Stimulated activated CD4-positive, alpha-beta T cell treated with anti-CD3 and anti-CD28 coated beads, Interleukin-2, amount 100 ng/mL, for 24 hours (primary cell): ENCODE measurements at regions not wholly inside any gene's neighbourhood (a gene's known extent, or its start where the extent isn't known, plus 50 kb on each side); places are given as distances from the start of the nearest gene placed in this dataset.

Experiments used
- DNase-seq, 2 donors: peaks; one replicate each; pipeline ENCODE4 v3.0.0-alpha.2; 2020

DNA sequence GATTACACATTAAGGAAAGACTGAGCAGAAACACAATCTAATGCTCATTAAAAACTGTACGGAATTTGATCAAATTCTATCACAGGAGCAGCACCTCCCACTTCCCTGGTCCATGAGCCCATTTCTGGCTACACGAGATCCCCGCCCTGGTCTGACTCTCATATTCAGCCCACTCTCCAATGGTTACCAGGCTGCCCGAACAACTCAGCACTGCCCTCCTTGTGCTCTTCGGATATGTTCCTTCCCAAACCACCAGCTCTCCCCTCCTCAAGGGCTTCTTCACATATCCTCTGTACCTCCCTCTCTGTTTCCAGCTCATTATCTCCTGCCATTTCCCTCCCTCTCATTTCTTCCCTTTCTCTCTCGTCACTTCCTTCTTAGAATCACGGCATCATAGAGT is 180.5 kb downstream of the RSL24D1 start:
- no peak for DNase-seq

DNA sequence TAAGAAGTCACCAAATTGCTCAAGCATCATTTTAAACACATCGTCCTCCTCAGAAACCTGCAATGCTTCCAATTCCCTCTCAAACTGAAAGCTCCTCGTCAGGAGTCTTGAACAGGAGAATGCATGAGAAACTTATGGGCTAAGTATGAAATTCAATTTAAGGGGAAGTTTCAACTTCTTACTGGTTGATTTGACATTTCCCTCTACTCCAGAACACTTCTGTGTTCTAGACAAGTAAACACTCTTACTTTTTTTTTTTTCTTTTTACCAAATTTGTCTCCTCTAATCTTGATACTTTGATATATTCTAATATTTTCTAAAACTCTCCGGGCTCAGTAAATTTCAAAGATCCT is 181.7 kb downstream of the RSL24D1 start:
- no peak for DNase-seq

DNA sequence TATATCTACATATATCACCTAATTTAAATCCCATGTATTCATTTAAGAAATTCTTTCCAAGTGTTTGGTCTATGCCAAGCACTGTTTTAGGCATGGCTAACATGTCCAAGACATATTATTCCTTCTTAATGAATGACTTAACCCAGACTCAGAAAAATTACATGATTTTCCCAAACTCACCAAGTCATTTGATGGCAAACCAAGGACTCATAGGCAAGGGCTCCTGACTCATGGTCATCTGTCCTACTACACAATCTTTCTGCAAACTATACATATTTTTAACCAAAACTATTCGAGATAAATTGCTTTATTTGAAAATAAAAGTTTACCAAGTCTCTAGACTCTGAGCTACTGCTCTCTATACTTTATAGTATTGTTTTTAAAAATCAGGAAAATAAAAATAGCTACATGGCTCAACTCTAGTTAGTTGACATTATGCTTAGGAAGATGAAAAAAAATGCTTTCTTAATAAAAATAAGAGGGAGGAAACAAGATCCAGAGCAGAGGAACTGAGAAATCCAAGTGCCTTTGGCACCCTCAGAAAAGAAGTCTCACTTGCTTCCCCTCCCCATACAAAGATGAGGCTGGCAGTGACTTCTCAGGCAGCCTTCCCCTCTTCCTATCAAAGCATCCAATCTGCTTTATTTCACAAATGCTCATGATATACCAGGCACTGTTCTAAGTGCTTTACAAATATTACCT is 182.2 kb downstream of the RSL24D1 start:
- DNase-seq: no peak

DNA sequence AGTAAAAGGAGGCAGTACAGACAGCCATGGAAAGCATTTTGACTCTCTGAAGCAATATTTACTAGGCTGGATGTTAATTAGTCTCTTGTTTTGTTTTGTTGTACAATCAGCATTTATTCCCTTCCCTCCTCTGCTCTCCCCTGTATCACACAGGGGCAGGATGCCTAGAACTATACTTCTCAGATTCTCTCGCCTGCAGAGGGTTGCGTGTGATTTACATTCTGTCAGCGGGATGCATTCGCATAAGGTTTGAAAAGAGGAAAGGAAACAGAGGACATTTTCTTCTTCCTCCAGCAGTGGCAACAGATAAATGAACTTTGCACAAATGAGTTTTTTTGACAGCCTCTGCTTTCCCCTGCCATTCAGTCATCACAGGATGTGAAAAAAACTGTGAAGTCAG is 188.3 kb downstream of the RSL24D1 start:
- no peak for DNase-seq

DNA sequence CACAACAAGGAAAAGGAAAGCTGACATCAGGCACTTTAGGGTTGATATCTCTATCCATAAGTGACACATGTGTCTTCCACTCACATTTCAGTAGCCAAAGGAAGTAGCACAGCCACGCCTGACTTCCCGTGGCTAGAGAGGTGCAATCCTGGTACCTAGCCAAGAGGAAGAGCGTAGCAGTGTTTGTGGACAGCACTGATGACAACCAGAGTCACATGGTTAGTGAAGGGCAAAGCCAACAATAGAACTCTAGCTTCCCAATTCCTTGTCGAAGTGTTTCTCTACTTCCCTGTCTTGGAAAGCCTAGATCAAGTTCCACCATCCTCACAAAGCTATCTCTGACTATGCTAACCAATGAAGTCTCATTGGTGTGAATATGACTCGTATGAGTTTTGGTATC is 189.2 kb downstream of the RSL24D1 start:
- no peak for DNase-seq

DNA sequence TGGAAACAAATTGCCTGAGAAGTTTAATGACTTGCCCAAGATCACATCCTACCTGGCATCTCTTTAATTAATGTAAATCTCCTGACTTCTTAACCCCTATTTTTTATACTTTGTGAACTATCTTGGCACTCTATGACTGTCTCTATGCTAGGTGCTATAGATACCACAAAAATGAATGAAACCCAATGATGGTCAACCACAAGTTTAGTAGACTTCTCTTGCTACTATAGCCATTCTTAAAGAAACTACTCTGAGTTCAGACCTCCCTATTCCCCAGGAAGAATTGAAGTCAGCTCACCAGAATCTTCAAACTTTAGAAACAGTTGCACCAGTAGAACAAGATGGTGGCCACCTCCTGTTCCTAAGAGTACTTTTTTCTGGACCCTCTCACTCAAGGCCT is 191.1 kb downstream of the RSL24D1 start:
- DNase-seq: no peak

DNA sequence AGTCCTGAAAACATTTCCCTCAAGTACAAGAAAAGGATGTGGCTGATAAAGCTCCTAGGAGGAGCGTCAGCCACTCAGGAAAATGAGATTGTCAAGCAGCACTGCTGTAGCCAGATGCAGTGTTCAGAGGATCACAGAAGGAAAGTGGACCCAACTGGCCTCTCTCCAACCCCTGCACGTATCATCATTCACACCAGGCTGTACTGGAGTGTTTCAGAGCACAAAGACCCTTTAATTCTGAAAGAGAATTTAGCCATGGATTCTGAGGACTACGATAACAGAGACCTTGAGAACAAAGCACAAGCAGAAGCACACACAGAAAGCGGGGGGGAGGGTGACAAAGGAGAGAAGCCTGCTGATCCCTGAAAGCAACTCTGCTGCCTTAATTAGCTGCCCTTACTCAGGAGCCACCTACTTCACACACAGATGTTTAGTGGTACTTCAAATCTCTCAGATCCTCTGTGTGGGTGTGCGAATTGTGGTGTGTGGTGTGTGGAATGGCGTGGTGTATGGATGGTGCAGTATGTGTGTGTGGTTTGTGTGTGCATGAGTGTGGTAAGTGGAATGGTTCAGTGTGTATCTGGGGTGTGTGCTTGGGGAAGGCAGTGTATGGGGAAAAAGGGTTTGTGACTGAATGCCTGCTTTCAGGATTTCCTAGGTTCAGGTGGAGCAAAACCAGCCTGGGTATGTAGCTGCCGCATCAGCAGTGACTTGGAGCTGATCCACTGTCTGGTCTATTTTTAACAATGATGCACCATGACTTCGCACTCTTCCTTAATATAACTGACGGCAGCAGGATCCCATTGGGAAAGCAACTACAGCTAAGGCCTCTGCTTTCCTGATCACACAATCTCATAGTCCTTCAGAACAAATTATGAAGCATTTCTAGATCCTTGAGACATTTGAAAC is 192.5 kb downstream of the RSL24D1 start:
- DNase-seq: no peak

DNA sequence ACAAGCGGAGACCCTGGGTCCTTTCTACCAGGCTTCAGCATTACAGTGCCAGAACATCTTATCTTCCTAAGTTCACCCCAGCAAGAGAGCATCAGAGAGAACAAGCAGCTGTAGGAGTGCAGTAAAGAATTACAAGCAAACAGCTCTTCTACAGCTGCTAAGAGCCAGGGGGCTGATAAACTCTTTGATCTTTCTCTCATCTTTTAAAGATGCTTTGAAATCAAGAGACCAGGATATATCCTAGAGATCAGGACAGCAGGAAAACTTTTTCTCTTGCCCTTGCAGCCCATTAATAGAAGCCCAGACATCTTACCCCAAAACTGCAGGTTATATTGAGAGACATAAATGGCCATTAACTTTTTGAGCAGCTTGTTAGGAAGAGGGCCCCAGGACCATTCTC is 198.1 kb downstream of the RSL24D1 start:
- no peak for DNase-seq

DNA sequence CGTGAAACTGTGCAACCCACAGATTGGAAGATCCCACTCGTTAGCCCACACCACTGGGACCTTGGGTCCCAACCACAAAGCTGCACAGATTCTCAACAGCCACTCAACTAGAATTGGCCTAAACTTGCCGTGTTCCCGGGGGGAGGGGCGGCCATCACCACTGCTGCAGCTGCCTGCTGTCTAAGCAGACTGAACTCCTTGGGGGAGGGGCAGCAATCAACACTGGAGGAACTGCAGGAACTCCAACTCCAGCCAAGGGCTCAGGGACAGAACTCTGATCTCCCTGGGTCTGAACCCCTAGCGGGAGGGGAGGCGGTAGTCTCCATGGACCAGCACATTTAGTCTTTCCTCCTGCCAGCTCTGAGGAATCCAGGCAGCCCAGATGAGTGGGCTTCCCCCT is 205.9 kb downstream of the RSL24D1 start:
- no peak for DNase-seq

DNA sequence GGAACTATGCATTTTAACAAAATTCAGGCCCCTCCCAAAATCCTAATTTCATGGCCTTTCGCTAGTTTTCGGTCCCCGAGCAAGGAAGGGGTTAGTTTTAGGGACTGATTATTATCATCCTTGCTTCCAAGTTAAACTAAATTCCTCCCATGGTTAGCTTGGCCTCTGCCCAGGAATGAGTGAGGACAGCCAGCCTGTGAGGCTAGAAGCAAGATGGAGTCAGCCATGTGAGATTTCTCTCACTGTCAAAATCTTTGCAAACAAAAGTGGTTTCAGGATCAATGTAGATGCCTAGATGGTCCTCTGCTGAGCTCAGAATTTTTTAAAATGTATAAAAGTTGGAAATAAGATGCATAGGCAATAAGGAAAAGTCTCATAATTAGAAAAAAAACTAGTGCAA is 208.9 kb downstream of the RSL24D1 start:
- no peak for DNase-seq

DNA sequence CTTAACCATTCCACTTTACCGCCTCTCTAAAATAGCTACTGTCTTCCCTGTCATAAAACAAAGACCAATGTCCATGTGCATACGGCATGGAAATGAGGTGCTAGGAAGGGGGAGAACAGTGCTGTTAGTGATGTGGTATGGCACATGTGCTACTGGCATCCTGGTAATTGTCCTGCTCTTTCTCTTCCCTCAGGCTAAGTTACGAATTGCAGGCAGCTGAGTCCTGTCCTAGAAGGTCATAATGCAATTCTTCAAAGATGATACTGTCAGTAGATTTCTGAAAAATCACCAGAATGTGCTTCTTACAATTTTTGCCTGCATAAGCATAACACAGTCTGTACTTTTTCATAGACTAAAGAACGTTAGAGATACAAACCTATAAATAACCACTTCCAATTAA is 216.8 kb downstream of the RSL24D1 start:
- no peak for DNase-seq

DNA sequence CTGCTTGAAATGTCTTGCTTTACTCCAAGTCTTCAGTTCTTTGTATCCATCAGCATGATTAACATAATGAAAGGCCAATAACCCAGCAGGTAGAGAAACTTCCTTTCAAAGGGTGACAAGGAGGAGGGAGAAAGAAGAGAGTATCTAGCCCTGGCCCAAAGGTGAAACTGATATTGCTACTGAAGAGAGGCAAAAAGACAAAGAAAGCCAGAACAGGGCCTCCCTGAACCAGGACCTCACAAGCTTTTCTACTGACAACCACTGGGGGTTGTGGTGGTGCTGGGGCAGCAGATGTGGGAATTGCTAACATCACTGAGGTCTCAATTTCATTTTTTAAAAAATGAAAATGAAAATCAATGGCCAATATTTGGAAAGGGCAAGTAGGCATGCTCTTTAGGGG is 234.1 kb downstream of the RSL24D1 start:
- DNase-seq: no peak

DNA sequence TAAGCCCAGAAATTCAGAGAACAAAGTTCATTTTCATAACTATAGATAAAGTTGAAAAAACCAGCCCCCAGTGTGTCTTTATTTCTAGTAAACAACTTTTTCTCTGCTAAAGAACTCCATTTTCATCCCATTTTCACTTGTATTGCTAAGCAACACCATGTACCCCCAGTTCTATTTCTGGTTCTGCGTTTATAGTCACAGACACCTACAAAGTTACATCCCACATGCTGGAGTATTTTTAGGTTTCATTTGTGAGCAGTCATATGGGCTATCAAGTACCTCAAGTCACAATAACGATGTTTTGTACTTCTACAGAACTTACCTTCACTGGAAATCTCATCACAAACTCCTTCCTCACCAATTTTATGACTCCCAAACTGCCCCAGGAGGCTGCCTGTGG is 236.5 kb downstream of the RSL24D1 start:
- DNase-seq: no peak

DNA sequence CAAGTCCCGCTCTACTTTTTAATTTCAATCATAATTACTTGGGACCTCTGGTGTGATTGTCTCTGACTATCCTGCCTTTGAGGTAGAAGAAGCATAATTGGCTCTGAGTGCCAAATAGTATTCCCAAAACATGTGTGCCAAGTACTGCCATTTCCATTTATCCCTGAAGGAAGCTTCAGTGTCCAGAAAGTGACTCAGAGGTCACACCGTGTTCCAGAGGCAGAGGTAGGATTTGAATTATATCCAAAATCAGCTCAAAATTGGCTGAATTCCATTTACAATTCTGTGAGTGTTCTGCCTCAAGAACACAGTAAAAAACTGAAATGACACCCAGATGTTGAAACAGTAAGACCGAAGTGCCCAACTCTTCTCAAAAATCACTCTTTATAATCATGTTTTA is 255.3 kb downstream of the RSL24D1 start:
- DNase-seq: no peak

DNA sequence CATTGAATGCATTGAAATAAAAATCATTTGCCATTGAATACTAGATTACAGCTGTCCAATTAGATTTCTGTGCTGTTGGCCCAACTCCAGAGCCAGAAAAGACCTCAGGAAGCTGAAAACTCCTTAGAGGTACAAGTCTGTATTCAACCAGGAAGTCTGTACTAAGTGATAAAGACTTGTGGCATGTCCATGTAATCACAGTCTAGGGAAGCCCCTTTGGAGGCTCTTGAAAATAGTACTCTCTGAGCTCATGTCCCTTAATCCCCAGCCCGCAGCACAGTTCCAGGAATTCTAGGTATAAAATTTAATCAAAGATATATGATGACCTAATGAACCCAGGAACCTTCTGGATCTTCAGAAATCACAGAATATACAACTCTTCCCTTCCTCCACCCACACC is 279.4 kb downstream of the RSL24D1 start:
- no peak for DNase-seq

DNA sequence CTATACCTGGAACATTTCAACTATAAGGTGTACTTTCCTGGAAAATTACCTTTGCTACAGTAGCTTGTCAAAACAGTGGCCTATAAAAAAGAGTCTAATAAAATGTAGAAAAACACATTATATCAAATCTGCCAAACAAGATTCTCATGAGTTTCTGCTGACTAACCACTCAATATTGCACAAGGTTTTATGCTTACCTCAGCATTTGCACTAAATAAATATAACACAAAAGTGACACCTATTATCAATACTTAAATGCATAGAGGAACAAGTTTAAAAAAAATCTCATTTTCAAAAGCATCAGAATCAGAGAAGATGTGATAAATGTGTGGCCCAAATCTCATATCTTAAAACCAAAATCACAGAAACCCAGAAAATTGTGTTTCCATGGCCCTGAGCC is 281.4 kb downstream of the RSL24D1 start:
- DNase-seq: no peak

DNA sequence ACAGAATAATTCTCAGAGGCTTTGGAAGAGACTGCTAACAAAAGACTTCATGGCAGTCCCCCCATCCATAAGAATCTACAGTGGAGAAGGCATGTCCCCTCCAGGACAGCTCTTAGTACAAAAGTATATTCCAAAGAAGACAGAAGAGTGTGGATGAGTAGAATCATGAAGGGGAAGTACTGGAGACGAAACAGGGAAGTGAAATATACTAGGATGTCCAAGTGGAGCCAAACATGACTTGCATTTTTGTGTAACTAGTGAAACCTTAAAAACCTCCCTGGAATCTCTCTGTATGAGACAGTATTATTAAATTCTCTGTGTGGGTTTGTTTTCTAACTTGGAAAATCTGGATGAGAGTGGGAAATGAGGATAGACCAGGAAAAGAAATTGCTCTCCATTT is 312.4 kb downstream of the RSL24D1 start:
- DNase-seq: no peak

DNA sequence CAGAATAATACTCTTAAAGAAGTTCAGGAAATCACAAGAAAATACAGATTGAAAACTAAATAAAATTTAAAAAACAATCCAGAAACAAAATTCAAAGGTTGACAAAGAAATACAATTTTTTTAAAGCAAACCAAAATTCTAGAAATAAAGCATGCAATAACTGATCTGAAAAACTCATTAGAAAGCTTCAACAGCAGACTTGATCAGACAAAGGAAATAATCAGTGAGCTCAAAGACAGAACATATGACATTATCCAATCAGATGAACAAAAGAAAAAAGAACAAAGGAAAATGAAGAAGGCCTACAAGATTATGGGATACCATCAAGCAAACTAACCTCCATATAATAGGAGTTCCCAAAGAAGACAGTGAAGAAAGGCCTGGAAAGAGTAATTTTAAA is 336.8 kb downstream of the RSL24D1 start:
- no peak for DNase-seq

DNA sequence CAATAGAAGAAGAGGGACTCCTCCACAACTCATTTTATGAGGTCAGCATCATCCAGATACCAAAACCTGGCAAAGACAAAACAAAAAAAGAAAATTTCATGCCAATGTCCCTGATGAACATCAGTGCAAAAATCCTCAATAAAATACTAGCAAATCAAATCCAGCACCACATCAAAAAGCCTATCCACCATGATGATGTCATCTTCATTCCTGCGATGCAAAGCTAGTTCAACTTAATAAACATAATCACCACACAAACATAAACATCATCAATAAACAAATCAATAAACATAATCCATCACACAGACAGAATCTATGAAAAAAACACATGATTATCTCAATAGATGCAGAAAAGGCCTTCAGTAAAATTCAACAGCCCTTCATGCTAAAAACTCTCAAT is 342.1 kb downstream of the RSL24D1 start:
- no peak for DNase-seq

DNA sequence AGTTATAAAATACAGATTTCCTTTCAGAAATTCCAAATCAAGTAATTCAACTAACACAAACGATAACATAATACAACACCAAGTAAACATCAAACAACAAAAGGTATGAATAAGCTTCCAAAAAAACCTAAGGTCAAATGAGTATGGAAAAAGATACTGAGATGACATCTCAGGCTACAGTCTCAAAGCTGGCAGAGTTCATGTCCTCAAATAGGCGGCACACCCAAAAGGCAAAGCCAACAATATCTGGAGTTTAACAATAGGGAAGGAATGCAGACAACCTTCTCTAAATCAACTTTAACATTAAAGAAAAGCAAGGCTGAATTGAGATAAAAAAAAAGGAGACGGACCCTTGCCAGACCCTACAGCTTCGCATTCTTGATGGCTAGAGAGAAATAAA is 346.6 kb downstream of the RSL24D1 start:
- DNase-seq: no peak

DNA sequence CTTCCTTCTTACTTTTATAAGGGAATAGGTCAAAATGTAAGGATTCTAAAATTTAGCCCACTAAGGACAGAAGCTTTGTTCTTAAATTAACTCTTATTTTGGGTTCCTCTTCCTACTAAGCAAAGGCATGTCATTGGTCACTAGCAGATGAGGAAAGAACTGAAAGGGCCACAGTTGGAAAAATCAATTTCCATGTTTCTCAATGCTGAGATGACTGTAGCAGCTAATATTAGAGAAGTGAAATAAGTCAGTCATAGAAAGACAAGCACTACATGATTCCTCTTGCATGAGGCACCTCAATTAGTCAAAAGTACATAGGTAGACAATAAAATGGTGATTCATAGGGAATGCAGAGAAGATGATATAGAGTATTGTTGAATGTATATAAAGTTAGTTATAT is 353.7 kb downstream of the RSL24D1 start:
- no peak for DNase-seq

DNA sequence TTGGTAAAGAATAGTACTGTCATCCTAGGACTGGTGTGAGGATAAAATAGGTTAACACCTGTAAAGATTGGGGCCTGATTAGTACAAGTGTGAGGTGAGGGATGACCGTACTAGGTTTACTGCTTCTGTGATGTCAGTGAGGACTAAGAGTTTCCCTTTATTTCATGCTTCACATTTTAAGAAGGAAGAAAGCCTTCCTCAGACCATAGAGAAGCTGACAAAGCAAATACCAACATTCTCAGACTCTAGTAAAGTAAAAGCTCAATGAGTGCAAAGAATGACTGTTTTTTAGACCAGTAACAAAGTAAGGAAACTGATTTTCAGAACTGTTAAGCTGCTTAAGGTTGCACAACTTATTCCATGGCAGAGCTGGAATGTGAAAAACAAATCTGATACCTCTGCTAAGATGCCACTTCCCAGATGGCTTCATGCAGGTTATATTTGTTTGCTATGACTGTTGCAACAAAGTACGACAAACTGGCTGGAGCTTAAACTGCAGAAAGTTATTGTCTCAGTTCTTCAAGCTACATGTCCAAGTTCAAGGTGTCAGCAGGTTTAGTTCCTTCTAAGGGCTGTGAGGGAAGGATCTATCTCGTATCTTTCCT is 354.9 kb downstream of the RSL24D1 start:
- no peak for DNase-seq

DNA sequence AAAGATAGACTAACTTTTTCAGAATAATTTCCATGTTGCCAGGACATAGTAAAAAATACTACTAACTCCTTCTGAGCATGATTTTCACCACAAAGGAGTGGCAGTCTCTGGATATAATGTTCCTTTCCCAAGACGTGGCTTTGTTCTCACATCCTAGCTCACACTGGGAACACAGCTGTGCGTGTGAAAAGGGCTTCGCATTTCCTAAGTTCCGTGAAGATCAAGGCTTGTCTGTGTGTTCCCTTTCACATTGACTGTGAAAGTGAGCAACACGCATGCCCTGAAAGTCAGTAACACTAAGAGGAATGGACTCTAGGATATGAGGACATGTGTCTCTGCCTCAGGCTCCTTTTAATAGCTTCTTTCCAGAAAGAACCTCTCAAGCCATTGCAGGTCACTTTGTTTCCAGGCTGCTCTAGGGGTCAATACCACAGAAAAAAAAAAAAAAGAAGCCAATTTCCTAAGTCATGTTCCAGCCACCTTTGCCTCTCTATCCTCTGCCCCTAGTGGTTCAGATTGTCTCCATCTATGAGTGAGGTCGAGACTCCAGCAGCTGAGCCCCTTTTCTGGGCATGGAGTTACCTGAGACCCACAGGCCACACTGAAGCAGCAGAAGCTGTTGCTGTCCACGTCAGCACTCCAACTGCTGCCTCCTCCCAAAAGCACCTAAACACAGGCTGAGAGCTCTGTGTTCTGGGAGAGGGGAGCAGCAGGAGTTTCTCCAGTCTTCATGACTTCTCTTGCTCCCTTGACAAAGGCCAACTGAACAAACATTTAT is 355.9 kb downstream of the RSL24D1 start:
- no peak for DNase-seq
